H9 (cell line): ENCODE measurements at regions not wholly inside any gene's neighbourhood (a gene's known extent, or its start where the extent isn't known, plus 50 kb on each side); places are given as distances from the start of the nearest gene placed in this dataset.

Source experiments
- DNase-seq: peaks from one replicate; pipeline ENCODE4 v3.0.0-alpha.2; 2017
- H2AFZ ChIP-seq: one replicate; pipeline ENCODE4 v1.6.1; 2013; ENCODE audit warnings: mild to moderate bottlenecking, low read length, control low read depth, moderate library complexity
- H2AK5ac ChIP-seq: 2 replicates; pipeline ENCODE4 v1.6.1; 2013; ENCODE audit warnings: low read length, control low read depth, mixed read lengths; ENCODE audit not compliant: insufficient read length
- H2BK120ac ChIP-seq: one replicate; pipeline ENCODE4 v1.6.1; 2013; ENCODE audit warnings: low read depth, mild to moderate bottlenecking, low read length, control low read depth, inconsistent platforms; ENCODE audit not compliant: poor library complexity, severe bottlenecking
- H2BK12ac ChIP-seq: 2 replicates; pipeline ENCODE4 v1.6.1; 2013; ENCODE audit warnings: low read length, control low read depth, mixed read lengths, low read depth; ENCODE audit not compliant: insufficient read length
- H2BK15ac ChIP-seq: 2 replicates; pipeline ENCODE4 v1.6.1; 2013; ENCODE audit warnings: low read depth, low read length, control low read depth
- H2BK20ac ChIP-seq: one replicate; pipeline ENCODE4 v1.6.1; 2013; ENCODE audit warnings: low read depth, mild to moderate bottlenecking, low read length, control low read depth, inconsistent platforms; ENCODE audit not compliant: poor library complexity, severe bottlenecking
- H2BK5ac ChIP-seq: 2 replicates; pipeline ENCODE4 v1.6.1; 2013; ENCODE audit warnings: low read length, control low read depth, mixed read lengths; ENCODE audit not compliant: insufficient read length
- H3K14ac ChIP-seq: 2 replicates; pipeline ENCODE4 v1.6.1; 2013; ENCODE audit warnings: low read length, control low read depth; ENCODE audit not compliant: insufficient read depth
- H3K18ac ChIP-seq: 2 replicates; pipeline ENCODE4 v1.6.1; 2013; ENCODE audit warnings: low read depth, mild to moderate bottlenecking, mixed read lengths, low read length, control low read depth; ENCODE audit not compliant: insufficient read length
- H3K23ac ChIP-seq: 2 replicates; pipeline ENCODE4 v1.6.1; 2013; ENCODE audit warnings: low read length, control low read depth, mixed read lengths, low read depth; ENCODE audit not compliant: insufficient read length
- H3K23me2 ChIP-seq: 2 replicates; pipeline ENCODE4 v1.6.1; 2013; ENCODE audit warnings: low read depth, mild to moderate bottlenecking, mixed read lengths, low read length, control low read depth; ENCODE audit not compliant: insufficient read length, poor library complexity, severe bottlenecking
- H3K27ac ChIP-seq: 2 replicates; pipeline ENCODE4 v1.5.1; 2013; ENCODE audit warnings: low read length, control low read depth, mixed read lengths, low read depth; ENCODE audit not compliant: insufficient read length
- H3K27me3 ChIP-seq: 2 replicates; pipeline ENCODE4 v1.6.1; 2013; ENCODE audit warnings: low read length, control low read depth, inconsistent platforms; ENCODE audit not compliant: insufficient read depth
- H3K4ac ChIP-seq: 2 replicates; pipeline ENCODE4 v1.6.1; 2013; ENCODE audit warnings: low read depth, mild to moderate bottlenecking, control low read depth, inconsistent platforms, low read length, moderate library complexity
- H3K4me1 ChIP-seq: 2 replicates; pipeline ENCODE4 v1.6.1; 2013; ENCODE audit warnings: low read length, control low read depth, inconsistent platforms; ENCODE audit not compliant: insufficient read depth
- H3K4me2 ChIP-seq: 2 replicates; pipeline ENCODE4 v1.6.1; 2013; ENCODE audit warnings: low read length, control low read depth, mixed read lengths; ENCODE audit not compliant: insufficient read length, insufficient read depth
- H3K56ac ChIP-seq: 2 replicates; pipeline ENCODE4 v1.6.1; 2013; ENCODE audit warnings: low read depth, mild to moderate bottlenecking, mixed read lengths, low read length, control low read depth; ENCODE audit not compliant: insufficient read length
- H3K79me1 ChIP-seq: 2 replicates; pipeline ENCODE4 v1.6.1; 2013; ENCODE audit warnings: low read depth, mild to moderate bottlenecking, moderate library complexity, low read length, control low read depth, inconsistent platforms; ENCODE audit not compliant: insufficient read depth, poor library complexity, severe bottlenecking
- H3K79me2 ChIP-seq: 2 replicates; pipeline ENCODE4 v1.6.1; 2013; ENCODE audit warnings: low read length, control low read depth, inconsistent platforms; ENCODE audit not compliant: insufficient read depth
- H3K9ac ChIP-seq: 2 replicates; pipeline ENCODE4 v1.6.1; 2013; ENCODE audit warnings: low read length, control low read depth, mixed read lengths; ENCODE audit not compliant: insufficient read length; ENCODE audit errors: extremely low read depth
- H3K9me3 ChIP-seq: one replicate; pipeline ENCODE4 v1.6.1; 2013; ENCODE audit warnings: low read depth, low read length, inconsistent platforms; ENCODE audit not compliant: control insufficient read depth
- H3T11ph ChIP-seq: one replicate; pipeline ENCODE4 v1.6.1; 2013; ENCODE audit warnings: mild to moderate bottlenecking, low read length, control low read depth, inconsistent platforms
- H4K20me1 ChIP-seq: one replicate; pipeline ENCODE4 v1.6.1; 2013; ENCODE audit not compliant: control insufficient read depth, insufficient read length, insufficient read depth
- H4K5ac ChIP-seq: 2 replicates; pipeline ENCODE4 v1.6.1; 2013; ENCODE audit warnings: low read depth, mild to moderate bottlenecking, mixed read lengths, low read length, control low read depth; ENCODE audit not compliant: insufficient read length
- H4K8ac ChIP-seq: replicated peaks from 2 replicates; pipeline ENCODE4 v1.6.1; 2013; ENCODE audit warnings: low read length, control low read depth, mixed read lengths, low read depth; ENCODE audit not compliant: insufficient read length
- H4K91ac ChIP-seq: 2 replicates; pipeline ENCODE4 v1.6.1; 2013; ENCODE audit warnings: low read depth, mild to moderate bottlenecking, moderate library complexity, mixed read lengths, low read length, control low read depth; ENCODE audit not compliant: insufficient read length
- H3K27ac Mint-ChIP-seq, 3 experiments: 2 replicates in 2 of 3; 3 replicates in 1 of 3; pipeline ENCODE4 v1.8.0; 2020 to 2021; ENCODE audit warnings: mixed read lengths in 3 of 3, mild to moderate bottlenecking in 1 of 3, moderate library complexity in 1 of 3
- H3K27me3 Mint-ChIP-seq: 2 replicates; pipeline ENCODE4 v1.8.0; 2021; ENCODE audit warnings: low read depth, mild to moderate bottlenecking, moderate library complexity, mixed read lengths
- H3K36me3 Mint-ChIP-seq, 3 experiments: 2 replicates in 2 of 3; 3 replicates in 1 of 3; pipeline ENCODE4 v1.8.0; 2020 to 2021; ENCODE audit warnings: low read depth in 3 of 3, mixed read lengths in 3 of 3; ENCODE audit not compliant: insufficient read depth in 1 of 3
- H3K4me1 Mint-ChIP-seq, 2 experiments: 2 replicates each; pipeline ENCODE4 v1.8.0; 2020; ENCODE audit warnings: mixed read lengths in 2 of 2
- H3K4me3 Mint-ChIP-seq, 2 experiments: 2 replicates in 1 of 2; 3 replicates in 1 of 2; pipeline ENCODE4 v1.8.0; 2020 to 2021; ENCODE audit warnings: mild to moderate bottlenecking in 2 of 2, mixed read lengths in 2 of 2, moderate library complexity in 1 of 2
- H3K9me3 Mint-ChIP-seq, 2 experiments: 2 replicates in 1 of 2; 3 replicates in 1 of 2; pipeline ENCODE4 v1.8.0; 2020; ENCODE audit warnings: mild to moderate bottlenecking in 2 of 2, mixed read lengths in 2 of 2, moderate library complexity in 1 of 2
- WGBS: extraction: QIAGEN DNeasy Blood & Tissue Kit; methylation state at CpG from one replicate; pipeline ENCODE4 v1.1.7; 2013; ENCODE audit warnings: missing lambda C conversion rate, low lambda C conversion rate, mixed read lengths; ENCODE audit not compliant: insufficient read length; ENCODE audit errors: extremely low coverage; 5-methylcytosine and 5-hydroxymethylcytosine counted together
- TF ChIP-seq, protein P1 (sequence below): fragments of 200-600 bp; sonication (generic); conservative IDR thresholded peaks from 3 replicates; pipeline ENCODE4 v1.8.0; 2021; ENCODE audit warnings: antibody characterized with exemption, mild to moderate bottlenecking

DNA sequence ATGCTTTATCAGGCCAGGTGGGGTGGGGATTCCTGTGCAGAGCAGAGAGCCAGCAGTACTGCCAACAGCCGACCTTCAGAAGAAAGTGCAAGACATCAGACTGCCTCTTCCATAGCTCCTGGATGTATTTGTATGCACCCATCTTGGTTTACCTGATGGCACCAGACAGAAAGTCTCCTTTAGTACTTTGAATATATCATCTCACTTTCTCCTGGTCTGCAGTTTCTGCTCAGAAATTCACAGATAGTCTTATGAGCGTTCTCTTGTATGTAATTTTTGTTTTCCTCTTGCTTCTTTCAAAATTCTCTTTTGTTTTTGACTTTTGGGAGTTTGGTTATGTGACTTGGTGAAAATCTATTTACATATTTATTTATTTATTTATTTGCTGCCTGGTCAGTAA is 446.4 kb upstream of the CADM1 start:
- Histone ChIP-seq H2AK5ac (no peak overlapping the region), H2BK15ac (no peak overlapping the region), H3K9ac (no peak overlapping the region), H3K18ac (no peak overlapping the region), H3K4ac (no peak overlapping the region), H3K56ac (no peak overlapping the region), H3T11ph (no peak overlapping the region), H3K14ac (no peak overlapping the region), H4K8ac (no peak overlapping the region), H3K23ac (no peak overlapping the region), H2BK20ac (no peak overlapping the region), H3K27me3 (no peaks in the 10 kb centered on the region), H4K91ac (no peak overlapping the region), H2AFZ (no peak overlapping the region), H3K23me2 (no peaks in the 10 kb centered on the region), H2BK120ac (no peak overlapping the region), H3K79me1 (no peaks in the 10 kb centered on the region), H4K20me1 (no peaks in the 10 kb centered on the region), H3K4me1 (no peaks in the 10 kb centered on the region), H3K79me2 (no peaks in the 10 kb centered on the region), H3K27ac (no peak overlapping the region), H3K4me2 (no peak overlapping the region), H4K5ac (no peak overlapping the region), H2BK12ac (no peak overlapping the region), H2BK5ac (no peak overlapping the region), H3K9me3 (no peaks in the 10 kb centered on the region)
- no peak overlapping the region for H3K27ac Mint-ChIP-seq
- peaks cover 0 to 5% (median 3%) of the 10 kb centered on the region in 3 experiments; a peak in 1 of 7 replicates for H3K36me3 Mint-ChIP-seq
- DNase-seq = no peak
- H3K9me3 Mint-ChIP-seq = peaks cover 11 to 16% of the 10 kb centered on the region in 2 experiments; a peak in 4 of 5 replicates
- H3K4me3 Mint-ChIP-seq = no peak overlapping the region
- H3K27me3 Mint-ChIP-seq = peaks cover 36% of the 10 kb centered on the region
- peaks cover 0 to 1% of the 10 kb centered on the region in 2 experiments; a peak in 2 of 4 replicates for H3K4me1 Mint-ChIP-seq
- TF ChIP-seq, protein P1, sequence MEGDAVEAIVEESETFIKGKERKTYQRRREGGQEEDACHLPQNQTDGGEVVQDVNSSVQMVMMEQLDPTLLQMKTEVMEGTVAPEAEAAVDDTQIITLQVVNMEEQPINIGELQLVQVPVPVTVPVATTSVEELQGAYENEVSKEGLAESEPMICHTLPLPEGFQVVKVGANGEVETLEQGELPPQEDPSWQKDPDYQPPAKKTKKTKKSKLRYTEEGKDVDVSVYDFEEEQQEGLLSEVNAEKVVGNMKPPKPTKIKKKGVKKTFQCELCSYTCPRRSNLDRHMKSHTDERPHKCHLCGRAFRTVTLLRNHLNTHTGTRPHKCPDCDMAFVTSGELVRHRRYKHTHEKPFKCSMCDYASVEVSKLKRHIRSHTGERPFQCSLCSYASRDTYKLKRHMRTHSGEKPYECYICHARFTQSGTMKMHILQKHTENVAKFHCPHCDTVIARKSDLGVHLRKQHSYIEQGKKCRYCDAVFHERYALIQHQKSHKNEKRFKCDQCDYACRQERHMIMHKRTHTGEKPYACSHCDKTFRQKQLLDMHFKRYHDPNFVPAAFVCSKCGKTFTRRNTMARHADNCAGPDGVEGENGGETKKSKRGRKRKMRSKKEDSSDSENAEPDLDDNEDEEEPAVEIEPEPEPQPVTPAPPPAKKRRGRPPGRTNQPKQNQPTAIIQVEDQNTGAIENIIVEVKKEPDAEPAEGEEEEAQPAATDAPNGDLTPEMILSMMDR = no peak
- no CpG with 5 or more reads among the region's 2 CpGs for WGBS
